ENCODE measurements at regions not wholly inside any gene's neighbourhood (a gene's known extent, or its start where the extent isn't known, plus 50 kb on each side); places are given as distances from the start of the nearest gene placed in this dataset.
A peak's percentile ranks its signal among the peaks of the same experiment; 100 is the strongest.

- H3K27ac ChIP-seq (ENCODE audit: low read length), result no peak overlapping the region
- no peaks in the 10 kb centered on the region for H3K4me1 ChIP-seq (ENCODE audit: control insufficient read depth, insufficient read depth, low read length)
- no peak for DNase-seq
- intact Hi-C loops (cut with micrococcal nuclease), result no loop called here
- Mint-ChIP-seq H3K4me1 (peaks cover 12 to 20% of the 10 kb centered on the region in 2 donors), H3K4me3 (no peak overlapping the region), H3K27me3 (ENCODE audit: low read depth in 2 of 2) (peaks cover 0 to 10% of the 10 kb centered on the region in 2 donors), H3K9me3 (no peaks in the 10 kb centered on the region), H3K36me3 (no peaks in the 10 kb centered on the region), H3K27ac (no peak overlapping the region)
- no peaks in the 10 kb centered on the region for H3K27me3 ChIP-seq (ENCODE audit: control insufficient read depth, insufficient read depth, low read length)
- WGBS (ENCODE audit: insufficient coverage), result no CpG with 5 or more reads among the region's 1 CpG
- H3K36me3 ChIP-seq (ENCODE audit: control insufficient read depth, insufficient read depth, low read length), result no peaks in the 10 kb centered on the region
- no peak overlapping the region for H3K4me3 ChIP-seq (ENCODE audit: low read length)
- no peak for ATAC-seq
- no peaks in the 10 kb centered on the region for H3K9me3 ChIP-seq (ENCODE audit: control insufficient read depth, insufficient read depth, low read length)
- no peak for TF ChIP-seq CTCF (IDR thresholded peaks at IDR 0.05)
These were observed 413.0 kb downstream of the VRK1 start for GRCh38 chr14:97210202-97210601.

- Histone ChIP-seq H3K4me3 (ENCODE audit: low read length) (no peak overlapping the region), H3K9me3 (ENCODE audit: control insufficient read depth, insufficient read depth, low read length) (no peaks in the 10 kb centered on the region), H3K27ac (ENCODE audit: low read length) (no peak overlapping the region), H3K4me1 (ENCODE audit: control insufficient read depth, insufficient read depth, low read length) (no peaks in the 10 kb centered on the region), H3K36me3 (ENCODE audit: control insufficient read depth, insufficient read depth, low read length) (no peaks in the 10 kb centered on the region), H3K27me3 (ENCODE audit: control insufficient read depth, insufficient read depth, low read length) (no peaks in the 10 kb centered on the region)
- 54% methylated on average over 2 of the region's 2 CpGs for WGBS (ENCODE audit: insufficient coverage)
- Mint-ChIP-seq H3K27me3 (ENCODE audit: low read depth in 2 of 2) (peaks cover 0 to 10% of the 10 kb centered on the region in 2 donors), H3K36me3 (no peaks in the 10 kb centered on the region), H3K4me1 (peaks cover 12 to 20% of the 10 kb centered on the region in 2 donors), H3K9me3 (no peaks in the 10 kb centered on the region), H3K4me3 (no peak overlapping the region), H3K27ac (peak overlapping the region; percentile 39 to 43)
- ATAC-seq (peak; percentile 48 to 84 (median 73)), DNase-seq (no peak)
- TF ChIP-seq CTCF (IDR thresholded peaks at IDR 0.05), result no peak
- intact Hi-C loops (cut with micrococcal nuclease), result no loop called here
These were observed 415.2 kb downstream of the VRK1 start for GRCh38 chr14:97212399-97212798.

GRCh38 chr14:97213720-97214119, 416.5 kb downstream of the VRK1 start:
- no peaks in the 10 kb centered on the region for H3K27me3 ChIP-seq (ENCODE audit: control insufficient read depth, insufficient read depth, low read length)
- no peak overlapping the region for H3K4me3 Mint-ChIP-seq
- ATAC-seq, result no peak
- no peak overlapping the region for H3K4me3 ChIP-seq (ENCODE audit: low read length)
- no peak for TF ChIP-seq CTCF (IDR thresholded peaks at IDR 0.05)
- H3K4me1 Mint-ChIP-seq, result peaks cover 12 to 20% of the 10 kb centered on the region in 2 donors
- WGBS (ENCODE audit: insufficient coverage), result 95% methylated on average over 4 of the region's 4 CpGs
- no peaks in the 10 kb centered on the region for H3K36me3 Mint-ChIP-seq
- intact Hi-C loops (cut with micrococcal nuclease), result no loop called here
- H3K9me3 ChIP-seq (ENCODE audit: control insufficient read depth, insufficient read depth, low read length), result no peaks in the 10 kb centered on the region
- H3K27me3 Mint-ChIP-seq (ENCODE audit: low read depth in 2 of 2), result peaks cover 0 to 10% of the 10 kb centered on the region in 2 donors
- H3K9me3 Mint-ChIP-seq, result no peaks in the 10 kb centered on the region
- DNase-seq, result no peak
- no peaks in the 10 kb centered on the region for H3K36me3 ChIP-seq (ENCODE audit: control insufficient read depth, insufficient read depth, low read length)
- H3K4me1 ChIP-seq (ENCODE audit: control insufficient read depth, insufficient read depth, low read length), result peaks cover 5% of the 10 kb centered on the region
- no peak overlapping the region for H3K27ac Mint-ChIP-seq
- no peak overlapping the region for H3K27ac ChIP-seq (ENCODE audit: low read length)

- Mint-ChIP-seq H3K36me3 (no peaks in the 10 kb centered on the region), H3K4me1 (peaks cover 25 to 36% of the 10 kb centered on the region in 2 donors), H3K9me3 (no peaks in the 10 kb centered on the region), H3K27ac (no peak overlapping the region), H3K4me3 (no peak overlapping the region), H3K27me3 (ENCODE audit: low read depth in 2 of 2) (peaks cover 0 to 7% of the 10 kb centered on the region in 2 donors)
- TF ChIP-seq CTCF (IDR thresholded peaks at IDR 0.05), result no peak
- intact Hi-C loops (cut with micrococcal nuclease), result no loop called here
- no CpG with 5 or more reads among the region's 4 CpGs for WGBS (ENCODE audit: insufficient coverage)
- Histone ChIP-seq H3K36me3 (ENCODE audit: control insufficient read depth, insufficient read depth, low read length) (no peaks in the 10 kb centered on the region), H3K9me3 (ENCODE audit: control insufficient read depth, insufficient read depth, low read length) (no peaks in the 10 kb centered on the region), H3K27me3 (ENCODE audit: control insufficient read depth, insufficient read depth, low read length) (peaks cover 4% of the 10 kb centered on the region), H3K4me1 (ENCODE audit: control insufficient read depth, insufficient read depth, low read length) (peaks cover 17% of the 10 kb centered on the region), H3K4me3 (ENCODE audit: low read length) (no peak overlapping the region), H3K27ac (ENCODE audit: low read length) (no peak overlapping the region)
- no peak for DNase-seq
- ATAC-seq, result no peak
These were observed 418.2 kb downstream of the VRK1 start for GRCh38 chr14:97215263-97215969.
